Omental fat pad (tissue), 3 donors: ENCODE measurements at regions not wholly inside any gene's neighbourhood (a gene's known extent, or its start where the extent isn't known, plus 50 kb on each side); places are given as distances from the start of the nearest gene placed in this dataset.
"Not testable (repeated sequence)": the region's sequence is repeated elsewhere in the genome, so short reads cannot be mapped to it uniquely, and the experiment has no call there.

Experiments used
- ATAC-seq: fragments of 150-250 bp; one replicate; pipeline ENCODE4 v1.9.1; 2016; ENCODE audit warnings: mild to moderate bottlenecking, moderate library complexity; ENCODE audit not compliant: low FRiP score
- DNase-seq: peaks from one replicate; pipeline ENCODE4 v3.0.0-alpha.2; 2019; ENCODE audit warnings: low spot score
- CTCF ChIP-seq, 3 donors: fragments of 450-650 bp; IDR thresholded peaks; one replicate each; pipeline ENCODE4 v1.5.1; 2016 to 2017; ENCODE audit warnings: antibody characterized with exemption in 3 of 3, mild to moderate bottlenecking in 3 of 3, moderate library complexity in 2 of 3

GRCh38 chr12:94010307-94010706 lies 138.1 kb upstream of the PLXNC1 start:
- no peak for DNase-seq
- ATAC-seq: no peak
- no peak for TF ChIP-seq CTCF (IDR thresholded peaks at IDR 0.05)

GRCh38 chr12:94012071-94012470 lies 136.3 kb upstream of the PLXNC1 start:
- DNase-seq: no peak
- TF ChIP-seq CTCF (IDR thresholded peaks at IDR 0.05): no peak
- ATAC-seq: no peak

GRCh38 chr12:94012590-94012989 lies 135.8 kb upstream of the PLXNC1 start:
- ATAC-seq (no peak), DNase-seq (no peak)
- no peak for TF ChIP-seq CTCF (IDR thresholded peaks at IDR 0.05)

GRCh38 chr12:94017247-94017646 lies 131.1 kb upstream of the PLXNC1 start:
- DNase-seq, ATAC-seq: not testable (repeated sequence)

- ATAC-seq: no peak
- no peak for DNase-seq
- no peak for TF ChIP-seq CTCF (IDR thresholded peaks at IDR 0.05)
These were observed 128.0 kb upstream of the PLXNC1 start for GRCh38 chr12:94020335-94020734.

- no peak for TF ChIP-seq CTCF (IDR thresholded peaks at IDR 0.05)
- no peak for DNase-seq
- ATAC-seq: no peak
These were observed 124.5 kb upstream of the PLXNC1 start for GRCh38 chr12:94023879-94024278.

GRCh38 chr12:94025068-94025467 lies 123.3 kb upstream of the PLXNC1 start:
- no peak for ATAC-seq
- DNase-seq: no peak
- TF ChIP-seq CTCF (IDR thresholded peaks at IDR 0.05): no peak

- no peak for DNase-seq
- no peak for TF ChIP-seq CTCF (IDR thresholded peaks at IDR 0.05)
- ATAC-seq: no peak
These were observed 122.6 kb upstream of the PLXNC1 start for GRCh38 chr12:94025756-94026155.
